ENCODE measurements at regions not wholly inside any gene's neighbourhood (a gene's known extent, or its start where the extent isn't known, plus 50 kb on each side); places are given as distances from the start of the nearest gene placed in this dataset.

GRCh38 chr5:147017191-147017590 lies 138.6 kb upstream of the PPP2R2B start:
- TF ChIP-seq POLR2A (IDR thresholded peaks at IDR 0.05) (no peak), CTCF (IDR thresholded peaks at IDR 0.05) (no peak)
